Uterus (tissue), 2 donors: ENCODE measurements at regions not wholly inside any gene's neighbourhood (a gene's known extent, or its start where the extent isn't known, plus 50 kb on each side); places are given as distances from the start of the nearest gene placed in this dataset.

ENCODE experiments used
- CTCF ChIP-seq, 4 experiments: fragments of 200-600 bp in 2 of 4; fragments of 450-650 bp in 2 of 4; sonication (generic) in 2 of 4; IDR thresholded peaks; one replicate each; pipeline ENCODE4 v1.5.1; 2016 to 2019; ENCODE audit warnings: antibody characterized with exemption in 4 of 4, mild to moderate bottlenecking in 2 of 4, moderate library complexity in 1 of 4
- POLR2A ChIP-seq, 2 donors: fragments of 450-650 bp; IDR thresholded peaks; one replicate each; pipeline ENCODE4 v1.6.1; 2016; ENCODE audit warnings: antibody characterized with exemption in 2 of 2, mild to moderate bottlenecking in 1 of 2, moderate library complexity in 1 of 2

GRCh38 chr14:36052681-36053080 is 123.8 kb downstream of the PTCSC3 start:
- TF ChIP-seq CTCF (IDR thresholded peaks at IDR 0.05): no peak
- no peak for TF ChIP-seq POLR2A (IDR thresholded peaks at IDR 0.05)
